K562 (cell line): ENCODE measurements at regions not wholly inside any gene's neighbourhood (a gene's known extent, or its start where the extent isn't known, plus 50 kb on each side); places are given as distances from the start of the nearest gene placed in this dataset.

Source experiments
- CHD1 ChIP-seq: fragments of 200-600 bp; sonication (generic); IDR thresholded peaks from one replicate; pipeline ENCODE4 v1.6.1; 2012; ENCODE audit warnings: mild to moderate bottlenecking, moderate library complexity, low read length, inconsistent platforms
- DIDO1 ChIP-seq: fragments of 450-650 bp; IDR thresholded peaks from 2 replicates; pipeline ENCODE4 v1.6.1; 2016; ENCODE audit warnings: low read depth, missing biosample characterization, missing genetic modification characterization
- FIP1L1 ChIP-seq: fragments of 200-400 bp; formaldehyde crosslinking; IDR thresholded peaks from 2 replicates; pipeline ENCODE4 v1.6.1; 2018; ENCODE audit warnings: mild to moderate bottlenecking, low read depth, low read length; ENCODE audit not compliant: poor library complexity, severe bottlenecking
- HCFC1 ChIP-seq: IDR thresholded peaks from 2 replicates; pipeline ENCODE4 v1.6.1; 2012; ENCODE audit warnings: low read depth, low read length, improper control_type of control experiment
- MXI1 ChIP-seq: IDR thresholded peaks from 2 replicates; pipeline ENCODE4 v1.6.1; 2011; ENCODE audit warnings: low read depth, mild to moderate bottlenecking, improper control_type of control experiment, low read length
- POLR2A ChIP-seq: fragments of 450-650 bp; conservative IDR thresholded peaks from 2 replicates; pipeline ENCODE4 v1.6.1; 2016
- POLR2G ChIP-seq: fragments of 200-400 bp; formaldehyde crosslinking; IDR thresholded peaks from 2 replicates; pipeline ENCODE4 v1.6.1; 2017; ENCODE audit warnings: low read depth, mild to moderate bottlenecking, antibody characterized with exemption, low read length, moderate library complexity
- REST ChIP-seq, 2 experiments: fragments of 450-650 bp; formaldehyde crosslinking in 1 of 2; IDR thresholded peaks; 2 replicates each; pipeline versions ENCODE4 v1.4.0 to v1.6.1; 2014 to 2020; ENCODE audit warnings: mild to moderate bottlenecking in 2 of 2, borderline replicate concordance in 1 of 2, low read depth in 1 of 2
- SRF ChIP-seq, 2 experiments: fragments of 250-450, 450-650 bp in 1 of 2; sonication (Bioruptor Pico) in 1 of 2; sonication (generic) in 1 of 2; formaldehyde crosslinking; IDR thresholded peaks; 2 replicates each; pipeline versions ENCODE4 v1.5.0 to v1.5.1; 2020 to 2022; ENCODE audit warnings: mild to moderate bottlenecking in 1 of 2, missing genetic modification reagents in 1 of 2

GRCh38 chr15:38824719-38825118 is 260.1 kb upstream of the RASGRP1 start:
- TF ChIP-seq REST (IDR thresholded peaks at IDR 0.05; ENCODE audit: borderline replicate concordance) (no peak), REST (CRISPR knock-in tag; IDR thresholded peaks at IDR 0.05; ENCODE audit: low read depth) (no peak), POLR2G (no peak), SRF (CRISPR knock-in tag; IDR thresholded peaks at IDR 0.05) (no peak), FIP1L1 (no peak), CHD1 (no peak), POLR2A (no peak), DIDO1 (tag) (no peak), MXI1 (no peak), HCFC1 (no peak)
